Adrenal gland (tissue), 9 donors: ENCODE measurements at regions not wholly inside any gene's neighbourhood (a gene's known extent, or its start where the extent isn't known, plus 50 kb on each side); places are given as distances from the start of the nearest gene placed in this dataset.

Experiments used
- DNase-seq, 7 donors: peaks; one replicate each; pipeline ENCODE4 v3.0.0-alpha.2; 2019 to 2020
- H3K27ac ChIP-seq, 5 donors: fragments of 200-600 bp; sonication (generic) in 4 of 5; 1 replicate in 3 of 5; 2 replicates in 2 of 5; pipeline versions ENCODE4 v1.5.1 to v1.8.0; 2016 to 2020; ENCODE audit warnings: mild to moderate bottlenecking in 1 of 5
- H3K27me3 ChIP-seq: fragments of 200-600 bp; 2 replicates; pipeline ENCODE4 v1.8.0; 2021
- H3K36me3 ChIP-seq, 2 donors: fragments of 200-600 bp; replicated peaks in 1 of 2; 1 replicate in 1 of 2; 2 replicates in 1 of 2; pipeline versions ENCODE4 v1.5.1 to v1.8.0; 2018 to 2022
- H3K4me1 ChIP-seq, 2 donors: fragments of 200-600 bp; replicated peaks in 1 of 2; 1 replicate in 1 of 2; 2 replicates in 1 of 2; pipeline versions ENCODE4 v1.5.1 to v1.8.0; 2018 to 2021
- H3K4me3 ChIP-seq, 4 donors: fragments of 200-600 bp; sonication (generic) in 3 of 4; one replicate each; pipeline ENCODE4 v1.5.1; 2016 to 2018
- H3K9me3 ChIP-seq, 3 donors: fragments of 200-600 bp; sonication (generic) in 1 of 3; replicated peaks in 1 of 3; 1 replicate in 2 of 3; 2 replicates in 1 of 3; pipeline versions ENCODE4 v1.5.1 to v1.8.0; 2016 to 2021
- CTCF ChIP-seq, 6 experiments: fragments of 450-650 bp in 4 of 6; fragments of 200-600 bp in 2 of 6; sonication (generic) in 1 of 6; IDR thresholded peaks; 1 replicate in 5 of 6; 2 replicates in 1 of 6; pipeline versions ENCODE4 v1.5.1 to v1.8.0; 2016 to 2021; ENCODE audit warnings: antibody characterized with exemption in 6 of 6, mild to moderate bottlenecking in 2 of 6, moderate library complexity in 1 of 6
- POLR2A ChIP-seq, 2 donors: fragments of 450-650 bp; IDR thresholded peaks; one replicate each; pipeline ENCODE4 v1.6.1; 2017; ENCODE audit warnings: antibody characterized with exemption in 2 of 2, mild to moderate bottlenecking in 2 of 2, moderate library complexity in 1 of 2
- WGBS, 4 donors: extraction: QIAGEN DNeasy Blood & Tissue Kit in 2 of 4; methylation state at CpG; one replicate each; pipeline versions ENCODE4 v1.1.5 to v1.1.7; 2013 to 2017; 5-methylcytosine and 5-hydroxymethylcytosine counted together
- intact Hi-C, 2 donors: fragments of 100-400 bp; cut with DNase I; formaldehyde crosslinking; loops; one replicate each; pipeline versions ENCODE4 v1.14.1 to v1.15.0; 2022 to 2023
- donor health status: healthy with polysubstance abuse.
- donor health status: Bipolar disorder and iron deficiency.
- donor health status: DM: yes; HTN: yes; CAD: no.
- donor health status: DM: no; HTN: no; CAD: no.
- donor health status: DM: no; HTN: no; CAD: no.

GRCh38 chr1:30538993-30539867, 184.2 kb downstream of the MATN1 start:
- 73 to 85% (median 78%) methylated on average over 4 to 8 of the region's 8 CpGs for WGBS, 4 donors
- no peak for TF ChIP-seq POLR2A (IDR thresholded peaks at IDR 0.05)
- no peak for TF ChIP-seq CTCF (IDR thresholded peaks at IDR 0.05)

GRCh38 chr1:30538226-30538992, 185.0 kb downstream of the MATN1 start:
- Histone ChIP-seq H3K9me3 (no peaks in the 10 kb centered on the region), H3K4me3 (no peak overlapping the region), H3K27me3 (no peaks in the 10 kb centered on the region), H3K4me1 (no peaks in the 10 kb centered on the region), H3K36me3 (no peaks in the 10 kb centered on the region), H3K27ac (no peak overlapping the region)
- TF ChIP-seq POLR2A (IDR thresholded peaks at IDR 0.05) = no peak
- TF ChIP-seq CTCF (IDR thresholded peaks at IDR 0.05) = no peak
- no peak for DNase-seq
- intact Hi-C loops = no loop called here
- 57 to 81% (median 68%) methylated on average over 7 to 12 of the region's 12 CpGs for WGBS, 4 donors

More at GRCh38 chr1:30538993-30539867, 184.2 kb downstream of the MATN1 start:
- no peak for DNase-seq
- intact Hi-C loops = no loop called here
- Histone ChIP-seq H3K4me1 (no peaks in the 10 kb centered on the region), H3K36me3 (no peaks in the 10 kb centered on the region), H3K9me3 (no peaks in the 10 kb centered on the region), H3K27ac (no peak overlapping the region), H3K4me3 (no peak overlapping the region), H3K27me3 (no peaks in the 10 kb centered on the region)

- WGBS, 4 donors = 52 to 81% (median 72%) methylated on average over 3 of the region's 3 CpGs
- Histone ChIP-seq H3K36me3 (no peaks in the 10 kb centered on the region), H3K4me3 (no peak overlapping the region), H3K4me1 (no peaks in the 10 kb centered on the region), H3K27me3 (no peaks in the 10 kb centered on the region), H3K9me3 (peaks cover 0 to under 1% (median 0%) of the 10 kb centered on the region in 3 donors), H3K27ac (no peak overlapping the region)
- intact Hi-C loops = no loop called here
- no peak for DNase-seq
- no peak for TF ChIP-seq POLR2A (IDR thresholded peaks at IDR 0.05)
- no peak for TF ChIP-seq CTCF (IDR thresholded peaks at IDR 0.05)
Measured at GRCh38 chr1:30537279-30537678, 186.1 kb downstream of the MATN1 start.

DNA sequence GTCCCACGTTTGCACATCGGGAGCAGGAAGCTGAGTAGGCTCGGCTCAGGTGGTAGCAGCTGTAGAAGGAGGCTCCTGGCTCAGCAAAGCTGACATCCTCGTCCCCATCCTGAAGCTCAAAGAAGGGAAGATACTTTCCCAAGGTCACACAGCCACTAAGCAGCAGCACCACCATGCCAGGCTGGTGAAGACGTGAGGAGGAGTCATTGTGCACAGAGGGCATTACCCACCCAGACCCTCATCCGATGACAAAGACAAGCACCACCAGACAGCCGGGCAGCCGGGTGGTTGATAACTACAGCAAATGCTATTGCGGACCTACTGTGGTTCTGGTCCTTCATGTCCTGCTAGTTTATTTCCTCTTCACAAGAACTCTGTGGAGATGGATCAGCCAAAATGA, 186.9 kb downstream of the MATN1 start:
- TF ChIP-seq POLR2A (IDR thresholded peaks at IDR 0.05) = no peak
- no peak for TF ChIP-seq CTCF (IDR thresholded peaks at IDR 0.05)
- intact Hi-C loops = no loop called here
- H3K4me1 ChIP-seq = no peaks in the 10 kb centered on the region
- peaks cover 0 to 4% (median 0%) of the 10 kb centered on the region in 3 donors for H3K9me3 ChIP-seq
- no peak overlapping the region for H3K4me3 ChIP-seq
- no peak overlapping the region for H3K27ac ChIP-seq
- DNase-seq = no peak
- no peaks in the 10 kb centered on the region for H3K27me3 ChIP-seq
- H3K36me3 ChIP-seq = no peaks in the 10 kb centered on the region
- WGBS, 4 donors = 80 to 93% (median 89%) methylated on average over 8 to 9 of the region's 9 CpGs
